Testis (tissue), 2 donors: ENCODE measurements at regions not wholly inside any gene's neighbourhood (a gene's known extent, or its start where the extent isn't known, plus 50 kb on each side); places are given as distances from the start of the nearest gene placed in this dataset.

Source experiments
- DNase-seq: peaks from one replicate; pipeline ENCODE4 v3.0.0-alpha.2; 2019
- H3K27ac ChIP-seq, 2 donors: fragments of 200-600 bp; sonication (generic); one replicate each; pipeline ENCODE4 v1.5.1; 2019
- H3K27me3 ChIP-seq: fragments of 200-600 bp; sonication (generic); one replicate; pipeline ENCODE4 v1.5.1; 2019
- H3K36me3 ChIP-seq: fragments of 200-600 bp; sonication (generic); one replicate; pipeline ENCODE4 v1.5.1; 2017; ENCODE audit warnings: low read depth; ENCODE audit errors: missing control alignments
- H3K4me1 ChIP-seq: fragments of 200-600 bp; sonication (generic); one replicate; pipeline ENCODE4 v1.5.1; 2019
- H3K4me3 ChIP-seq, 2 donors: fragments of 200-600 bp; sonication (generic); one replicate each; pipeline ENCODE4 v1.5.1; 2017 to 2019
- H3K9me3 ChIP-seq: fragments of 200-600 bp; sonication (generic); one replicate; pipeline ENCODE4 v1.5.1; 2017
- POLR2A ChIP-seq: fragments of 450-650 bp; IDR thresholded peaks from one replicate; pipeline ENCODE4 v1.6.1; 2017; ENCODE audit warnings: antibody characterized with exemption, mild to moderate bottlenecking, moderate library complexity
- WGBS, 2 donors: methylation state at CpG; one replicate each; pipeline ENCODE4 v1.1.5; 2018; 5-methylcytosine and 5-hydroxymethylcytosine counted together
- intact Hi-C: fragments of 100-400 bp; cut with DNase I; formaldehyde crosslinking; loops from one replicate; pipeline ENCODE4 v1.15.1; 2023; ENCODE audit warnings: low total_unique reads
- TF ChIP-seq, protein P1 (sequence below), 3 experiments: fragments of 450-650 bp in 2 of 3; fragments of 200-600 bp in 1 of 3; sonication (generic) in 1 of 3; IDR thresholded peaks; one replicate each; pipeline ENCODE4 v1.5.1; 2016 to 2019; ENCODE audit warnings: antibody characterized with exemption in 3 of 3, mild to moderate bottlenecking in 2 of 3, moderate library complexity in 1 of 3

DNA sequence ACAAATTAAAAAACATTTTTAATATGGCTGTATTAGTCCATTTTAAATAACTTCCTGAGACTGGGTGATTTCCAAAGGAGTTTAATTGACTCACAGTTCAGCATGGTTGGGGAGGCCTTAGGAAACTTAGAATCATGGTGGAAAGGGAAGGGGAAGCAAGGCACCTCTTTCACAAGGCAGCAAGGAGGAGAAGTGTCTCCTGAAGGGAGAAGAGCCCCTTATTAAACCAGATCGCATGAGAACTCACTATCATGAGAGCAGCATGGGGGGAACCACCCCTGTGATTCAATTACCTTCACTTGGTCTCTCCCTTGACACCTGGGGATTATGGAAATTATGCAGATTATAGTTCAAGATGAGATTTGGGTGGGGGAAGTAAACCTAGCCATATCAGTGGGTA lies 488.6 kb downstream of the ETS1 start:
- WGBS, 2 donors: 65 to 77% methylated on average over 1 of the region's 1 CpG

DNA sequence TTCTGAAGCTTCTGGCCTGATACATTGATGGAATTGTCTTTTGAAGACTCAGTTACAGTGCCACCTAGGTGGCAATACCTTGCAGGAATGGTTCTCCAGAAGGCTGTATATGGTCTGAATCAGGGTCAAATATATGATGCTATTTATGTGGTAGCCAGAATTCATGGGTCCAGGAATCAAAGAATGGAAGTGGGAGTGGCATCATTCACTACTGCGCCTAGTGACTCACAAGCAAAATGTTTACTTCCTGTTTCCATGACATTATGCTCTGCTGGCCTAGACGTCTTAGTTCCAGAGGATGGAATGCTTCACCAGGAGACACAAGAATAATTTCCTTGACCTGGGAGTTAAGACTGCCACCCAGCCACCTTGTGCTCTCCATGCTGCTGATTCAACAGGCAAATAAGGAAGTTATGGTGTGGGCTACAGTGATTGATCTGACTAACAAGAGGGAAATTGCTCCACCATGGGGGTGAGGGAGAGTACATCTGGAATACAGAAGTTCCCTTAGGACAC lies 491.8 kb downstream of the ETS1 start:
- 57 to 60% methylated on average over 2 of the region's 2 CpGs for WGBS, 2 donors
- TF ChIP-seq, protein P1, sequence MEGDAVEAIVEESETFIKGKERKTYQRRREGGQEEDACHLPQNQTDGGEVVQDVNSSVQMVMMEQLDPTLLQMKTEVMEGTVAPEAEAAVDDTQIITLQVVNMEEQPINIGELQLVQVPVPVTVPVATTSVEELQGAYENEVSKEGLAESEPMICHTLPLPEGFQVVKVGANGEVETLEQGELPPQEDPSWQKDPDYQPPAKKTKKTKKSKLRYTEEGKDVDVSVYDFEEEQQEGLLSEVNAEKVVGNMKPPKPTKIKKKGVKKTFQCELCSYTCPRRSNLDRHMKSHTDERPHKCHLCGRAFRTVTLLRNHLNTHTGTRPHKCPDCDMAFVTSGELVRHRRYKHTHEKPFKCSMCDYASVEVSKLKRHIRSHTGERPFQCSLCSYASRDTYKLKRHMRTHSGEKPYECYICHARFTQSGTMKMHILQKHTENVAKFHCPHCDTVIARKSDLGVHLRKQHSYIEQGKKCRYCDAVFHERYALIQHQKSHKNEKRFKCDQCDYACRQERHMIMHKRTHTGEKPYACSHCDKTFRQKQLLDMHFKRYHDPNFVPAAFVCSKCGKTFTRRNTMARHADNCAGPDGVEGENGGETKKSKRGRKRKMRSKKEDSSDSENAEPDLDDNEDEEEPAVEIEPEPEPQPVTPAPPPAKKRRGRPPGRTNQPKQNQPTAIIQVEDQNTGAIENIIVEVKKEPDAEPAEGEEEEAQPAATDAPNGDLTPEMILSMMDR (IDR thresholded peaks at IDR 0.05): no peak
- no peak for TF ChIP-seq POLR2A

More for the DNA sequence above, 488.6 kb downstream of the ETS1 start:
- Histone ChIP-seq H3K36me3 (no peaks in the 10 kb centered on the region), H3K4me3 (no peak overlapping the region), H3K27me3 (no peaks in the 10 kb centered on the region), H3K27ac (no peak overlapping the region), H3K9me3 (no peaks in the 10 kb centered on the region), H3K4me1 (no peaks in the 10 kb centered on the region)
- intact Hi-C loops: no loop called here
- DNase-seq: no peak
- no peak for TF ChIP-seq POLR2A
- TF ChIP-seq, protein P1 (IDR thresholded peaks at IDR 0.05): no peak

DNA sequence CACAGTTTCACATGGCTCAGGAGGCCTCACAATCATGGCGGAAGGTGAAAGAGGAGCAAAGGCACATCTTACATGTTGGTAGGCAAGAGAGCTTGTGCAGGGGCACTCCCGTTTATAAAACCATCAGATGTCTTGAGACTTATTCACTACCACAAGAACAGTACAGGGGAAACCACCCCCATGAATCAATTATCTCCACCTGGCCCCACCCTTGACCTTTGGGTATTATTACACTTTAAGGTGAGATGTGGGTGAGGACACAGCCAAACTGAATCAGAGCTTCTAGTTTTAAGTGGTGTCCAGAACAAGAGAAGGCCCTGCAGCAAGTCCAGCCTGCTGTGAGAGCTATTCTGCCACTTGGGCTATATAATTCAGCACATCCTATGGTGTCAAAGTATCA lies 493.7 kb downstream of the ETS1 start:
- intact Hi-C loops: no loop called here
- Histone ChIP-seq H3K4me1 (no peaks in the 10 kb centered on the region), H3K27ac (no peak overlapping the region), H3K4me3 (no peak overlapping the region), H3K36me3 (no peaks in the 10 kb centered on the region), H3K27me3 (no peaks in the 10 kb centered on the region), H3K9me3 (no peaks in the 10 kb centered on the region)
- WGBS, 2 donors: 95 to 96% methylated on average over 2 of the region's 2 CpGs
- TF ChIP-seq POLR2A: no peak
- TF ChIP-seq, protein P1 (IDR thresholded peaks at IDR 0.05): no peak
- no peak for DNase-seq

More for the DNA sequence above, 491.8 kb downstream of the ETS1 start:
- Histone ChIP-seq H3K9me3 (no peaks in the 10 kb centered on the region), H3K4me1 (no peaks in the 10 kb centered on the region), H3K4me3 (no peak overlapping the region), H3K36me3 (no peaks in the 10 kb centered on the region), H3K27ac (no peak overlapping the region), H3K27me3 (no peaks in the 10 kb centered on the region)
- intact Hi-C loops: no loop called here
- no peak for DNase-seq

- H3K4me3 ChIP-seq: no peak overlapping the region
- no peaks in the 10 kb centered on the region for H3K27me3 ChIP-seq
- H3K4me1 ChIP-seq: no peaks in the 10 kb centered on the region
- no peak overlapping the region for H3K27ac ChIP-seq
- intact Hi-C loops: no loop called here
- no peaks in the 10 kb centered on the region for H3K36me3 ChIP-seq
- H3K9me3 ChIP-seq: no peaks in the 10 kb centered on the region
- TF ChIP-seq, protein P1 (IDR thresholded peaks at IDR 0.05): no peak
- TF ChIP-seq POLR2A: no peak
- no peak for DNase-seq
- WGBS, 2 donors: 81 to 94% methylated on average over 1 of the region's 1 CpG
Observed at GRCh38 chr11:128089962-128090361, 497.4 kb downstream of the ETS1 start.

DNA sequence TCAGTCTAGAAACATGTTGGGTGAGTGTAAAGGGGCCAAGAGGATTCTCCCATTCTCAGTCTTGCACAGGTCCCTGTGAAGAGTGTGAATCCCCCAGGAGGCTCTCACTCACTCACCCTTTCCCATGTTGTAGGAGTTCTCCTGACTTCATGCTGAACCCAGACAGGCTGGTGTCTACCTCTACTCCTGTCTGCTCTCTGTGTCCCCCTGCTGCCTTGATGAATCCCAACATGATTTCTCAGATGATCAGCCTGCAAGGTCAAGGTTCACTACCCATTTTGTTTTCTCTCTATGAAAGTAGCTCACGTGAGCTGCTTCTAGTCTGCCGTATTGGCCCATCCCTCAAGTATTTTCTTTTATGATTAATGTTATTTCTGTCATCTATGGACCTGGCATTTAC lies 500.6 kb downstream of the ETS1 start:
- 99% methylated on average over 2 of the region's 2 CpGs for WGBS, 2 donors
- no peak overlapping the region for H3K27ac ChIP-seq

More for the DNA sequence above, 500.6 kb downstream of the ETS1 start:
- no peak for TF ChIP-seq POLR2A
- TF ChIP-seq, protein P1 (IDR thresholded peaks at IDR 0.05): no peak
- H3K36me3 ChIP-seq: no peaks in the 10 kb centered on the region
- no peaks in the 10 kb centered on the region for H3K4me1 ChIP-seq
- intact Hi-C loops: no loop called here
- H3K27me3 ChIP-seq: no peaks in the 10 kb centered on the region
- no peak overlapping the region for H3K4me3 ChIP-seq
- no peak for DNase-seq
- H3K9me3 ChIP-seq: no peaks in the 10 kb centered on the region
